GM19035 (cell line): ENCODE measurements at regions not wholly inside any gene's neighbourhood (a gene's known extent, or its start where the extent isn't known, plus 50 kb on each side); places are given as distances from the start of the nearest gene placed in this dataset.
"Not testable (repeated sequence)": the region's sequence is repeated elsewhere in the genome, so short reads cannot be mapped to it uniquely, and the experiment has no call there.

Experiments
- ATAC-seq: cut with Tn5 transposase; IDR thresholded peaks from one replicate; pipeline ENCODE4 v1.9.1; 2021; ENCODE audit not compliant: unreplicated experiment

- no peak for ATAC-seq
Observed at GRCh38 chr7:8314566-8314965, 52.6 kb upstream of the ICA1 start.

- no peak for ATAC-seq
Observed at GRCh38 chr7:8319115-8319514, 57.1 kb upstream of the ICA1 start.

GRCh38 chr7:8320174-8320573 lies 58.2 kb upstream of the ICA1 start:
- ATAC-seq = no peak

GRCh38 chr7:8321312-8321711 lies 59.3 kb upstream of the ICA1 start:
- no peak for ATAC-seq

GRCh38 chr7:8322667-8323066 lies 60.7 kb upstream of the ICA1 start:
- no peak for ATAC-seq

DNA sequence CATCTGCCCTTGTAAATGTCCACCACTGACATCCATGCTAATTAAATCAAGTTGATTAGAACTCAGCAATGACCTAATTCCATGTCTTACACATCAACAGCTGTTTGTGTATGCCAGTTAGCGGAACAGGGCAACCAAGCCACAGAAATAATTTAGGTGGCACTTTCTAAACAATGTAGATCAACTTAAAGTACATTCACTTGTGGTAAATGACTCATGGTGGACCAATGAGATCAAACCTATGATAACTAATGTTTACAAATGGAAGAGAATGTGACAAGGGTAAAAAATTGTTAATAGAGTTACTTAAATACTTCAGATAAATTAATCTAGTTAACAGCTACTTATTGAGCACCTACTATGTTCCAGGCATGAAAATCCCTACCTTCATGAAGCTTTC lies 63.1 kb upstream of the ICA1 start:
- no peak for ATAC-seq

GRCh38 chr7:8327199-8327598 lies 65.2 kb upstream of the ICA1 start:
- ATAC-seq = no peak

DNA sequence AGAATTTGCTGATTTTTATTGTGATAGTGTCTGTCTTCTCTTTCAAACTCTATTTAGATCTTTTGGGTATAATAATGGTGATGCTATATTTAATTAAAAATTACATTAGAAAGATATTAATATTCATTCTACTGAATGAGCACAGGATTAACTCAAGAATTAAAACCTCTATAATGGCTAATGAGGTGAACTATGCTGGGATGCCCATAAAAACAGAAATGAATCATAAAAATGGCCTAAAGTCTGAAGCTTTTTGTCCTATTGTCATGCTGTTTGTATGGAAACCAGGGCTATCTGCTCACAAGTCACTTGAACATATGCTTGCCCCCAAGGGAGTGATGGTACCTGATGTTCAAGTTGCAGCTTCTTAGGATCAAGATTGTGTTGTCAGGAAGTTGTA lies 76.2 kb upstream of the ICA1 start:
- no peak for ATAC-seq

GRCh38 chr7:8343556-8343955 lies 81.6 kb upstream of the ICA1 start:
- ATAC-seq = no peak

GRCh38 chr7:8347395-8347794 lies 85.4 kb upstream of the ICA1 start:
- not testable (repeated sequence) for ATAC-seq

- not testable (repeated sequence) for ATAC-seq
Observed at GRCh38 chr7:8351654-8352053, 81.8 kb upstream of the NXPH1 start.

GRCh38 chr7:8353991-8354390 lies 79.4 kb upstream of the NXPH1 start:
- peak; percentile 55 for ATAC-seq

GRCh38 chr7:8354503-8354902 lies 78.9 kb upstream of the NXPH1 start:
- no peak for ATAC-seq

DNA sequence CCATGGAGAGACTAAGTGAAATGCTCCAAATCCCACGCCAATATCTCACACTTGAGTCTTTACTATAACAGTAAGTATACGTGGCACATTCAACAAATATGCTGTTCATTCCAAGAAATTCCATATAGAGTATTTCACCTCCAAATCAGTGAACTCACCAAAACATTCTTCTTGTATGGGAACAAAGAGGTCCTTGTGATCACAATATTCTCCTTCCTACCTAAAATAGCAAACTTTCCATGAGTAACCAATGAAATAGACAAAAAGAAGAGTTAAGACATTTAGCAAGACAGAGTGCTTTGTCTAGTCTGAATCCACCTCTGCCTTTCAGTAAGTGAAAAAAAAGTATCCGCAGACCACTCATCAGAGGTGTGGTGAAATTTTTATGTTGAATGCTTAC lies 77.3 kb upstream of the NXPH1 start:
- ATAC-seq = no peak

DNA sequence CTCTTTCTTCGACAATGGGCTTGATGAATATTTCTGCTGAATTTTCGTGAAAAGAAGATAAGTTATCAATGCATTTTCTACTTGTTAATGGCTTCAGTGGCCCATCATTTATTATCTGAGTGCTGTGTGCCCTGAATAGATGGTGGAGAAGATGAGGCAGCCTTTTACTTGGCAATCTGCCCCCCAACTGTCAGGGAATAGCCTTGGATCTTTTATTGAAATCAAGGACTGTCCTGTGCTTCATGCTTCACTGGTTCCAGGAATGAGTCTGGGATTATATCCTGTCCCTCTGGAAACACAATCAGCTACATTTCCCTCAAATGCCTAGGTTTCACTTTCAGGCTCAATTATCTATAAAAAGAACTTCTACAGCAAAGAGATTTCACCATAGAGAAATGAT lies 75.9 kb upstream of the NXPH1 start:
- ATAC-seq = no peak

- no peak for ATAC-seq
Observed at GRCh38 chr7:8360564-8361153, 72.8 kb upstream of the NXPH1 start.

GRCh38 chr7:8362723-8363369 lies 70.6 kb upstream of the NXPH1 start:
- no peak for ATAC-seq

DNA sequence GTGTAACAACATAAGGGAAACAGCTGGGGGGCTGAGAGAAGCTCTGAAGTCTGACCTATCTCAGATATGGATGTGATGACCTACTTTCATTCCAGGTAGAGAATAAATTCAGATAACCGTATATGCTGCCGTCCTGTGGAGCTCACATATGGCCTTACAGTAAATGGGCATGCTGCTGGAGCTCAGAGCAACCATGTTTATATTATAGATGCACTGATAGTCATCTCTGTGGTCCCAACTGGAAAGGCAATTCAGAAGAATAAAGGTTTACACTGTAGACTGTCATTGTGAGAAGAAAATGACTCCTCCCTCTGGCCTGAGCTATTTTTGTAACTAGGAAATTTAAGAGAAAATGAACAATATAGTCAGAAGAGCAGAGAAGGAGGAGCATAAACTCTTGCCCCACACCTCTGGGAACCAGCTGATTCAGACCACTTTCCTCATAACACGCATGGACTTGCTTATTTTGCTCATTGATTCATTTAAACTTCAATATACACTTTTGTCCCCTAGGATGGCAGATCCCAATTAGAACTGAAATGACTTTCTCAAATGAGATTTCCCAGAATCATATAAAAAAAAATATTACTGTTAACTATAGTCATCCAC lies 69.9 kb upstream of the NXPH1 start:
- ATAC-seq = no peak

DNA sequence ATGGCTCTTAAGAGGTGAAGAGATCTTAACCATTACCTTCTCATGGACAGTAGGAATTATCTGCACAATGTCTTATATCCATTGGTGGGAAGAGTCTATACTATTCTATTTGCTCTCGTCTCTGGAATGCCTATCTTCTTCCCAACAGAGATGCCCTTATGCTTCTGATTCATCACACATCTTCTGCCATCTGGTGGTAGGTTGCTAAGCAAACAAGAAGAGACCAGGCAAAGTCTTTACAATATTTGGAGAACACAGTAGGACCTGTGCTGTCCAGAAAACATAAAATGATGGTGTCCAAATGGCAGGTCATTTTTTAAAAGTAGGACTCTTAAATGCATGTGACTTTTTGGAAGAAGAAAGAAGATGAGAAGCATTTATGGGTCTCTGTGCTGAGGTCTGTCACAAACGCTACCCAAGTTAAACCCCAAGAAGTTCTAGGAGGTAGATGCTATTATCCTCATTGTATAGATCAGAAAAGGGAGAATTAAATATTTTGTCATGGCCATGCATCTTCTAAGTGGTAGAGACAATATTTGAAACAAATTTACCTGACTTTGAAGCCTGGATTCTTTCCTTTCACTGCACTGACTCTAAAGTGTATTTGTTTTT lies 67.8 kb upstream of the NXPH1 start:
- ATAC-seq = no peak

DNA sequence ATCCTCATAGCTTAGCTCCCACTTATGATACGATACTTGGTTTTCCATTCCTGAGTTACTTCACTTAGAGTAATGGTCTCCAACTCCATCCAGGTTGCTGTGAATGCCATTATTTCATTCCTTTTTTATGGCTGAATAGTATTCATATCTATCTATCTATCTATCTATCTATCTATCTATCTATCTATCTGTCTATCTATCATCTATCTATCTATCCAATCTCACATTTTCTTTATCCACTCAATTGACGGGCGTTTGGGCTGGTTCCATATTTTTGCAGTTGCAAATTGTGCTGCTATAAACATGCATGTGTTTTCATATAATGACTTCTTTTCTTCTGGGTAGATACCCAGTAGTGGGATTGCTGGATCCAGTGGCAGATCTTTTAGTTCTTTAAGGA lies 65.4 kb upstream of the NXPH1 start:
- not testable (repeated sequence) for ATAC-seq

DNA sequence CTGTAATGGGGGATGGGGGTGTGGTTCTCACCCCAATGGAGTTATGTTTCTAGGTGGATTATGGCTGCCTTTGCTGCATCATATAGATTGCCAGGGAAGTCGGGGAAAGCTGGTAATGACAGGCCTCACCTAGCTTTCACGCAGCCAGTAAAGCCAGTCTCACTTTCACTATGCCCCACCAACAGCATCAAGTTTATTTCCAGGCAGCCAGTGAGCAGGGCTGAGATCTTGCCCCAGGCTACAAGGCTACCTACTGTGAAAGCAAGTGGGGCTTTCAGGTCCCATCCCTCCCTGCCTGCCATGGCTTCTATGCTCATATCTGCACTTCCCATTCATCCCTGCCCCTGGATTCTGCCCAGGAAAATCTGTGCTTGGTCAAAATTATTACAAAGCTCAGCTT lies 61.7 kb upstream of the NXPH1 start:
- no peak for ATAC-seq

DNA sequence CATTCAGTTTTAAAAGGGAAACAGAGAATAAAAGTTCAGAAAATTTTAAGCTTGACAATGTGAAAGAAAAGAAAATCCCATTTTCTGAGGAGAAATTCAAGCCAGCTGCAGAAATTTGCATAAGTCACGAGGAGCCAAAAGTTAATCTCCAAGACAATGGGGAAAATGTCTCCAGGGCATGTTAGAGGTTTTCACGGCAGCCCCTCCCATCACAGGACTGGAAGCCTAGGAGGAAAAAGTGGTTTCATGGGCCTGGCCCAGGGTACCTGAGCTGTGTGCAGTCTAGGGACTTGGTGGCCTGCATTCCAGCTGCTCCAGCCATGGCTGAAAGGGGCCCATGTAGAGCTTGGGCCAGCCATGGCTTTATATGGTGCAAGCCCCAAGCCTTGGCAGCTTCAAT lies 59.6 kb upstream of the NXPH1 start:
- no peak for ATAC-seq
